HG03060 (cell line): ENCODE measurements at regions not wholly inside any gene's neighbourhood (a gene's known extent, or its start where the extent isn't known, plus 50 kb on each side); places are given as distances from the start of the nearest gene placed in this dataset.

Source experiments
- ATAC-seq: cut with Tn5 transposase; IDR thresholded peaks from one replicate; pipeline ENCODE4 v1.9.1; 2021; ENCODE audit warnings: low read depth, moderate number of reproducible peaks; ENCODE audit not compliant: unreplicated experiment

DNA sequence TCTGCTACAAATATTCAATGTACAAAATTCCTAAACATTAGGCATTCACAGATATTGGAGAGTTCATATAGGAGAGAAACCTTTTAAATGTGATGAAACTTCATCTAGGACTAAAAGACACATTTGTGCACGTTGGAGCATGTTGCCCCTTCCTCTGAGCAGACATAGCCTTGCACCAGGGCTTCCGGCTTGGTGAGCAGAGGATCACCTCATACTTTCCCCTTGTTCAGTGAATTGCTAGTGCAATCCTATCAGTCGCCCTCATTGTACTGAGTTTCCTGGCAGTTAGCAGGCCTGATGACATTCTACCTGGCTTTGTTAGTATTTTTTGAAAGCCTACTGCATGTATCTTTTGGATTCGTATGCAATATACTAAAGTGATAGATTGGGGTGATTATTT is 466.2 kb downstream of the SPRY1 start:
- ATAC-seq, result no peak

DNA sequence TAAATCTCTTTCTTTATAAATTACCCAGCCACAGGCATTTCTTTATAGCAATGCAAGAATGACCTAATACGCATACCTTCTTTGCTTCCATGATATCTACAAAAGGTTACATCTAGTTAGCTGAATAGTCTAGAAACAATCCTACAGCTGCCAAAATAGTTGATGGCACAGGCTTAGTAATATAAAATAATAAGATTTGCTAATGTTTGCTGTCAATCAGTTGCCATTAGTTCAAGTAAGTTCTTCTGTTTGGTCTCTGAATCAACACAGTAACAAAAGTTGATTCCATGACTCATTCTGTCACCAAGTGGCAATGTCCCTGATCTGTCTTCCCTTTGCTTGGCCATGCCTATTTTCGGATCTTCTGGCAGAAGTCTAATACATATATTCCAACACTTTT is 470.2 kb downstream of the SPRY1 start:
- ATAC-seq, result no peak

DNA sequence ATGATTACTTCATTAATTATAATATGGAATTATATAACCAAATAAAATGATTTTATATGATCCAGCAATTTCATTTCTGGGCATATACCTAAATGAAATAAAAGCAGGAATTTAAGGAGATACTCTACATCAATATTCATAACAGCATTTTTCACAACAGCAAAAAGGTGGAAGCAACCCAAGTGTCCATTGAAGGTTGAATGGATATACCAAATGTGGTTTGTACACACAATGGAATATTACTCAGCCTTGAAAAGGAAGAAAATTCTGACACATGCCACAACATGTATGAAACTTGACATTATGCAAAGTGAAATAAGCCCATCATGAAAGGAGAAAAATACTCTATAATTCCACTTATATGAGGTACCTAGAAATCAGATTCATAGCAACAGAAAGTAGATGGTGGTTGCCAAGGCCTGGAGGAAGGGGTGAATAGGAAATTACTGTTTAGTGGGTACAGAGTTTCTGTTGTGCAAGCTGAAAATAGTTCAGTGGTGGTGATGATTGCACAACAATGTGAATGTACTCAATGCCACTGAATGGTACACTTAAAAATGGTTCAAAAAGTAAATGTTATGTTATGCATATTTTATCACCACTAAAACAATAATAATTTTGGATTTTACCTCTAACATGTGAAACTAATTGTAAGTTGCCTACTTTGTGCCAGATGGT is 471.5 kb downstream of the SPRY1 start:
- no peak for ATAC-seq

DNA sequence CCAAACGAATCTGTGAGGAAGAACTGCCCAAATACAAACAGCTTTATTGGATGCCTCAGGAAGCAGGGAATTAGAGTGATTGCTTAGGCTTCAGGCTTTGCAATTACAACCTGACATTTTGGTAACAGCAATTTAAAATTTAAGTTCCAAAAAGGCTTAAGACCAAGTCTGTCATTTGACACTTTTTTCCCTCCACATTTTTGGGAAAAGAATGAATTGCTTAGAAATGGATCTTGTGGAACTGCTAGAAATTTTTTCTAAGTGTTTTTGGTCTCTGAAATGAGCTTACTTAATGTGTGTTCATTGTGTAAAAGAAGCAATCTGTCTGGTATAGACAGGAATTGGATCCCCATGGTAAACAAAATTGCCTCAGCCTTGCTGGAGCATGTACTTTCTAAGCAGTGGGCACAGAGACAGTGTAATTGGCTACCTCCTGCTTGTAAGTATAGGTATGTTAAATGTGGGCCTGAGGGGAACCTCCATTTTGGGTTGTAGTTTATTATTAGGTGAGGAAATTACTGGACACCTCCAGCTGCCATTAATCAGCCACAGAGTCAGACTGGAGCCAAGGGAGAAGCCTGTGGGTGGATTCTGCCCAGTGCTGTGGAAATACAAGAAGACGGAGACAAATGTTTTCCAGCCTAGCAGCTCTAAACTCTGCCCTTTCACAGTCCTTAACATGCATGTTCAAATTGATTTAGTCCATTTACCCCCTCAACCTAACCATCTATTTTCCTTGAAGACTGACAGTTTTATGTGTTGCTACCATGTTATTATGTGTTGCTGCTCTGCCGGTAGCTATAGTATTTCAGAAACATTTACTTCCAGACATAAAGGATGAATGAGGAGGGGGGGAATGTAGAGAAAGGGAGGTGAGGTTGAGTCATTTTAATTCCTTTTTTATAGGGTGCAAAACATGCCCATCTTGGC is 473.0 kb downstream of the SPRY1 start:
- ATAC-seq, result no peak

DNA sequence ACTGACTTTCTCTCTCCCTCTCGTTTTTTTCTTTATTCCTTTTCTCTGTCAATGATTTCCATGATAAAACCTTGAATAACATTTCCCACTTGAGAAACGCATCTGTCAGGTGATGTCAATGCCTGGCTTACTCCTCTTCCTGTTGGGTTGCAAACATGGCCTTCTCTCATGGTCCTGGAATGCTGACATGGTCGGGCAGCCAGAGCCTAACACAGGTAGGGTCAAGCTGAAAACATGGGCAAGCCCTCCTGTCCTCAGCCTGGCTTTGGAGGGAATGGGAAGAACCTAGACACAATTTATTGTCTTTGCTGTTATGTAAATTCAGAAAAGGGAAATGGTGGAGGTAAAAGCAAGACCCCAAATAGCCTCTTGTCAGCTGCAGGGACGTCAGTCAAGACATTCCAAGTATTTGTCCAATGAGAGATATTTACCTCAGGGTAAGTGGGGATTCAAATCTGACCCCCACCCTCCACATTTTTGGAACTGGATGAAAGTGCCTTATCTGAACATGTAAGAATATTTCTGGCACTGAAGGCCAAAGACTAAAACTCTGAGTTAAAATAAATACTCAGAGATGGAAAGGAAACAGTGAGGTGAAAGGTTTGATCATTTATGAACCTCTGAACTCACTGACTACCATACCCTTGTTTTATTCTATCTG is 473.8 kb downstream of the SPRY1 start:
- no peak for ATAC-seq

DNA sequence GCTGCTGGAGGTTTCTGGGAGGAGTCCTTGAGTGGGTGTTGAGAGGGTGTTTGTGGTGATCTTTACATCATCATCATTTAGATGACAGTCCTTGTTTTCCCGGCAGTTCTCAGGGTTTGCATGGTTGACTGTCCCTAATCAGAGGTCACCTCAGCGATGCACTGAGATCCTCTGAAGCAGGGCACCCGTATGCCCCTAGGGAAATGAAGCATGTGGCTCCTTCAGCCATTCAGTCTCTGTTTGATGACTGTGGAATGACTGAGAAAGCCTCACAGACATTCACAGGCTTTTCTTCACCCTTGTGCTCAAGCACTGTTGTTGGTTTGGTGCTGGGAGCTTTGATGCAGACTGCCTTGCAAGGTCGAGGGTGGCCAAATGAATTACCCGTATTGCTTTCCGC is 474.7 kb downstream of the SPRY1 start:
- no peak for ATAC-seq

DNA sequence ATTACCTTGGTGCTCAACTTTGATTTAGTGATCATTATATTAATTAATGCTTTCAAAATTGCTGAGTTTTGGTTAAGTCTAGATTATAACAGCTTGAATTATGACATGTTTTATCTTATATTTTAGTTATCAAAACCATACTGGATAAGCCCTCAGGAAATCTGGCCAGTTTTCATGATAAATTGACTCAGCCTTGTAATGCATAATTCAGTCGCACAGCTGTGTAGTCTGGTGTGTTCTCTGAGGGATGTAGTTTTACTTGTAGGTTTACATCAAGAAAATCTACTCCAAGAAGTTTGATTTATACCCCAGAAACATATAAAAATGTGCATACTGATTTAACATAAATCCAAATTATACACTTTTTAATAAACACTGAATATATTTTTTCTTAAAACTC is 477.5 kb downstream of the SPRY1 start:
- ATAC-seq, result no peak

DNA sequence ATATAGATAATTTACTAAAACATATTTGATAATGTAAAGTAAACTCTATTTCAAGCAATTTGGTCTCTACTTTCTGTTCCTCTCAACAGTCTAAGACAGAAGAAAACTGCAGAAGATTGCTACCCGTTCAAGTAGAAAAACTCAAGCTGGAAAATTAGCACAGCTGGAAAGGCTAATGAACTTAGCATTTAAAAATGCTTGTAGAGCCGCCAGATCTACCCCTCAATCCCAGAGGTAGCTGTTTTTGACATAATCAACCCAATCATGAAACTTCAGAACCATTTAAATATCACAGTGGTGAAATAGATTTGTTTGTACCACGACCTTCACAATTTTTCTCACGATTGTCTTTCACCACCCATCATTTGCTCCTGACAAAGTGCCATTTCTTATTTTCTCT is 479.5 kb downstream of the SPRY1 start:
- no peak for ATAC-seq

DNA sequence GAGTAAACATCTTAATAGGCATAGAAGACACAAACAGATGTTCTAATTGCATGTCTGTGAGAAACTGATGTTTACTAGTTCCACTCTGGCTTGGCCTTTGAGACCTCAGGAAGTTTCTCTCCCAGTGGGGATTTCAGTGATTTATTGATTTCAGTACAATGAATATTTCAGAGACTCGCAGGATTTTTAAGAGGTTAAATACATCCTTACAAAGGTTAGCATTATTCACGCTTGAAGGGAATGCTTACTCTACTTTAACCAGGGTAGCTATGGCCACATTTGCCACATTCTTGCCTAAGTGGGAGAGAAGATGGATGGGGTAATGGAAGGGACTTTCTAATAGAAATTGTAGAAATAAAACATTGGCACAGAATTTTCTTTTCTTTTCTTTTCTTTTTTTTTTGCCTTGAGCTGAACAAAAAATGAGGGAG is 480.1 kb downstream of the SPRY1 start:
- no peak for ATAC-seq

DNA sequence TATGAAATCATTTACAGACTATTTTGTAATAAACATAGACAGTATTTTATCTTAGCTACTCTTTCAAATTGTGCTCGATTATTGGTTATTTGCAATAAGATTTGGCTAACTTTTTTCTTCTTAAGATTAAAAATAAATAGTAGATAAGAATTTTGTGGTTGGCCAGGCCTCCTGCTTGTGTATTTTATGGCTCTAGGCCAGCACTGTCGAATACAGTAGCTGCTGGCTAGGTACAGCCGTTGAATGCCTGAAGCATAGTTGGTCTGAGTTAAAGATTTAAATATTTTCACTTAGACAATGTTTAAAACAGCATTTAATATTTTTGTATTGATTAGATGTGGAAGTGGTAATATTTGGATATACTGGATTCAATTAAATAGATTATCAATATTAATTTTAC is 481.0 kb downstream of the SPRY1 start:
- no peak for ATAC-seq

DNA sequence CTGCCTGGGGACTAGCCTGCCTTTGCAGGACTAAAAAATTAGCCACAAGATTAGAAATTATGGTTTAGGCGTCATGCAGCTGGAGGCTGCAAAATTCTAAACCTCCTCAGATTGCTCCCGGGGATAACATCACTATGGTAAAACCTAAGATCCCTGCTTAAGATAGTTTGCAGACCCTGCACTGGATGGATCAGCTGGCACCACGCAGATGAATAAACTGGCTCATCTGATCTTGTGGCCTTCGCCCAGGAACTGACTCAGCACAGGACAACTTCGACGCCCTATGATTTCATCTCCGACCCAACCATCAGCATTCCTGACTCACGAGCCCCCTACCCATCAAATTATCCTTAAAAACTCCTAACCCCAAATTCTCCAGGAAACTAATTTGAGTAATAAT is 482.4 kb downstream of the SPRY1 start:
- ATAC-seq, result no peak

DNA sequence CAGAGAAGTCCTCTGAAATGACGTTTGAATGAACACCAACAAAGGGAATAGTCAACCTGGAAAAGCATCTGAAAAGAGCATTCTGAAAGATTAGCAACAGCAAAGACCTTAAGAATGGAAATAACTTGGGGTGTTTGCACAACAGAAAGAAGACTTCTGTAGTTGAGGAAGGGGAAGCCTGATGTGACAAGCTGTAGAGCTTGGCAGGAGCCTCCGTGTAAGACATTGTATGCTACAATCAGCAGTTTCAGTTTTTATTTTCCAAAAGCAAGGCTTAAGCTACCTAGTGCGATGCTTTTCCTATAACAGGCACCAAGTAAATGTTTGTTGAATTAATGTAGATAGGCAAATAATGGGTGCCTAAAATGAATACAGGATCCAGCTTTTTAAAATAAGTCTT is 484.0 kb downstream of the SPRY1 start:
- ATAC-seq, result no peak

DNA sequence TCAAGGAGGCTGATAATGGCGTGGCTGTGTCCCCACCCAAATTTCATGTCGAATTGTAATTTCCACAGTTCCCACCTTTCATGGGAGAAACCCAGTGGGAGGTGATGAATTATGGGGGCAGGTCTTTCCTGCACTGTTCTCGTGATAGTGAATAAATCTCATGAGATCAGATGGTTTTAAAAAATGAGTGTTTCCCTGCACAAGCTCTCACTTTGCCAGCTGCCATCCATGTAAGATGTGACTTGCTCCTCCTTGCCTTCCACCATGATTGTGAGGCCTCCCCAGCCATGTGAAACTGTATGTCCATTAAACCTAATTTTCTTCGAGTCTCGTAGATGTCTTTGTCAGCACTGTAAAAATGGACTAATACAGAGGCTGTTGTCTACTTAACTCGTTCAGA is 488.3 kb downstream of the SPRY1 start:
- ATAC-seq, result no peak

DNA sequence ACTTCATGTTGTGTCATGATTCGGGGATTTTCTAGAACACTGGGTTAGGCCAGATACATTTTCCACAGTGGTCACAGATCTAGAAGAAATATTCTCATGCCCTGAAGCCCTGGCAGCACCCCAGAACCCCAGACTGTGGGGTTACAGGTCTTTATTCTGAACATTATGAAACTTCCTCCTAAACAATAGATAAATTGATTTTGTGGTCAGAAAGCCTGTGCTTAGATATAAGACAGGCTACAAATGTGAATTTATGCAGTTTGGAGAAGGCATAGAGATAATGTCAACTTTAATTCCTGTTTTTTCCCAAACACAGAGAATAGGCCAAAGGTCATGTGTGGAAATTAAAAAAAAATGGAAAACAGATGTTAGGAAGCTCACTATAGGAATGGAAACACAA is 492.9 kb downstream of the SPRY1 start:
- no peak for ATAC-seq

DNA sequence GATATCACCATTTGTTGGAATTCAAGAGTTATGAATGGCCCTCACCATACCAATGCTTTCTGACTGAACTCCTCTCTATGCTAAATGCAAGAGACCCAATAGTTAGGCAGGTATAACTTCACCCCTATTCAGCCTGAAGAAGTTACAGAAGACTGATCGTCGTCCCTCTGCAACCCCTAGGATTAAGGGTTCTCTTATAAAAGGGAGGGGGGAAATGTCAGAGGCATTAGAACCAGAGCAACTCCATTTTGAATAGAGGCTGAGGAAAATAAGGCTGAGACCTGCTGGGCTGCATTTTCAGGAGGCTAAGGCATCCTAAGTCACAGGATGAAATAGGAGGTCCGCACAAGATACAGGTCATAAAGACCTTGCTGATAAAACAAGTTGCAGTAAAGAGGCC is 494.3 kb downstream of the SPRY1 start:
- ATAC-seq, result no peak

DNA sequence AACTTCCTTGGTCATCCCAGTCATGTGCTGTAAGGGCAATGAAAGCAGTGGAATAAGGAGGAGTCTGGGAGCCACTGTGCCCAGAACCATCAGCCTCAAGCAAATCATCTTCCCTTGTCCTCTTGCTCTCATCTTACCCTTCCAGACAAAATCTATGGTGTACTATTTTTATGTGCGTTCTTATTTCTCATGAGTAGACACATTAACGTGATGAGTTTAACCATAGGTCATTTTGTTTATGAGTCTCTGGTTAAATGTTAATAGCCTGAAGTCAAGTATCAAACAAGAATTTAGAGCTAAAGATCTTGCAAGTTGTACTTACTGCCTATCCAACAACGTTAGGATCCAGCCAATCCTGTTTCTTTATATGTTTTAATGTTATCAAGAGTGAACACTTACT is 495.3 kb downstream of the SPRY1 start:
- no peak for ATAC-seq

DNA sequence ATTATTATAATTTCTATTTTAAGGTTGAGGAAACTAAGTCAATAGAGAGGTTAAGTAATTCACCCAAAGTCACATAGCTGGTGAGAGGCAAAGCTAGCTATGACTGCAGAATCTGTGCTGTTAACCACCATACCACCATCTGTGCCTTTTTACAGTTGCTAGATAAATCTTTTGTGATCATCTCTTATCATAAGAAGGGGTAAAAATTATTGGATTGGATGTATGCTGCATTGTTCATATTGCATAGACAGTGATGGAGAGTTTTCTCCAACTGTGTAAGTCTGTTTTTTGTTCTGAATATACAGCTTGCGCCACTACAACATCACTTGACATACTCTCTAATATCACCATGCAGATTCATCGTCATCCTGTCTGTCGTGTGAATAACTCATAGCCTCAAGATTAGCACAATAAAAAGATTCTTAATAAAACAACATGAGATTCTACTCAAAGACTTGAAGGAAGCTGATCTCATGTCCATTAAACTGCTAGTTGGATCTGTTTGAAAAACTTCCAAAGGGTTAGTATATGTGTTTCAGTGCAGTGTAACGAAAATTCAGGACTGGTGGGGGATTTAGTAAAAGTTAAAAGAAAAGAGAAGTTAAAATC is 495.9 kb downstream of the SPRY1 start:
- no peak for ATAC-seq

DNA sequence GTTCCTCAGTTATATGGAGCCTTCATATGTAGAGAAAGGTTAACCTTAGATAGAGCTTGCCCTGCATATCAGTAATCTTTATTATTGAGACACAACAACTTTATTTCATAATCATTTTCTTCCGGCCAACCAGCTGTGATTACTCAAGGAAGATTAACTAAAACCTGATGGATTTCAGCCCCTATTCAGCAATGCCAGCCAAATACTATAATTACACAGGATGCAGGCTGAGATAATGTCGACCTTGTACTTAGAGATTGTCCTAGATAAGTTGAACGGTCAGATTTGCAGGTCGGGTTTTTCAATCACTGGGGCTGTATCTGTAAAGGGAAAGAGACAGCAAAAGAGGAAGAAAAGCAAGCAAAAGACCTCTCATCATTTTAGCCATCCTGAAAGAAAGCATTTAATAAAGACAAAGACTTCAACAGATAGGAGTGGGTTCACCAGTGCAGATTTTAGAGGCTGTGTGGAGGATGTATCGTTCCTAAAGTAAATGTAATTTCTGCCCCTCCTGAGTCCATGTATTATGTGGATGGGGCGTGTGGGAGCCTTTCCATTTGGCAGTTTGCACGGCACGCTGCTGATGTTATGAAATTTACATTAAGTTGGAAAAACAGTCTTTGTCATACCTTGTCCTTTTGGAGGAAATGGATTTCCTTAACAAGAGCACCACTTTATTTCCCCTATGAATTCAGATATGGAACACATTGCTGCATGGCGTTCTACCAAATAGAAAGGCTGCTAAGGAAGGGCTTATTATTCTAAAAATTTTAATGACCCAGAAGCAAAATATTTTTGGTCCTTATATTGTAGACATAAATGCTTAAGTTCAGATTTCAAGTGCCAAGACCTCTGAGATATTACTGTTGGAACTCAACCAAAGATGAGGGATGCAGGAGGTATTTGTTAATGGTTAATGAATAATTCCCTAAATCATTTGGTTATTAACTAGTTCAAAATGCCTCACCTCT is 496.7 kb downstream of the SPRY1 start:
- ATAC-seq, result no peak

DNA sequence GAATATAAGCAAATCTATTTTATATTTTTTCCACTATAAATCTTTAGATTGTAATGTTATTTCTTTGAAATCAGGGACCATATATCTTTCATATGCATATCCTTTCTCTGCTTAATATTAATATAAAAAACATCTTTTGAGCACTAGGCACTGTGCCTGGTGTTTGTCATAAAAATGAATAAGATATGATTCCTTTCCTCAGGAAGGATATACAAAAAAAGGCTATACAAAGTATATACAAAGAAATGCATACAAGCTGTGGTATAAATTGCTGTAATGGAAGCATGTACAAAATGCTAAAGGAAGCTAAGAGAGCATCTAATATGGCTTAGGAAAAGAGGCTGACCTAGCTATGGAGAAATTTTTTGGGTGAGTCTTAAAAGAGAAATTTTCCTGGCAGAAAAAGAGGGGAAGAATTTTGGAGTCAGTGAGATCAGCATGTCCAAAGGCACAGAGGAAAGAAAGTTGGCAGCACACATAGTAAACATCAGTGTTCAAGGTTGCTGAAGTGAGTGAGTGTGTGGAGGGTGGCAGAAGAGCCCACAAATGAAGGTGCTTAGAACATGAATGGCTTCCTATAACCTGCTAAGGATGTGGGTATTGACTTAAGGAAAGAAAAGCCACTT is 500.0 kb downstream of the SPRY1 start:
- no peak for ATAC-seq
